ENCODE measurements at regions not wholly inside any gene's neighbourhood (a gene's known extent, or its start where the extent isn't known, plus 50 kb on each side); places are given as distances from the start of the nearest gene placed in this dataset.

DNA sequence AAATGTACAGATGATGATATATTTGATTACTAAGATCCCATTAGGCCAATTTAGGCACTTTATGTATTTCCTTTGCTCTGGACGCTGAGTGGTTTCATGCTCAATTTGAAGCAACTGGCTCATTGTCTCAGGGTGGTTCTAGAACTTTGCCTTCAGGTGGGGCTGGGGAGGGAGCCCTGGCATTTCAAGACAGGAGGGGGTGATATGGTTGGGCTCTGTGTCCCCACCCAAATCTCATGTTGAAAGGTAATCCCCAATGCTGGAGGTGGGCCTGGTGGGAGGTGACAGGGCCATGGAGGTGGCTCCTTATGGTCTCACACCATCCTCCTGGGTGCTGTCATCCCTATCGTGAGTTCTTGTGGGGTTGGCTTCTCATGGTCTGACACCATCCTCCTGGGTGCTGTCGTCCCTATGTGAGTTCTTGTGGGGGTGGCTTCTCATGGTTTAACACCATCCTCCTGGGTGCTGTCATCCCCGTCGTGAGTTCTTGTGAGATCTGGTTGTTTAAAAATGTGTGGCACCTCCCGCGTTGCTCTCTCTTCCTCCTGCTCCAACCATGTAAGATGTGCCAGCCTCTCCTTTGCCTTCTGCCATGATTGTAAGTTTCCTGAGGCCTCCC, 151.5 kb upstream of the KLF6 start:
- Histone ChIP-seq H3K27ac (ENCODE audit: poor library complexity, severe bottlenecking) (no peak overlapping the region), H3K36me3 (ENCODE audit: low read depth) (no peaks in the 10 kb centered on the region), H3K4me3 (ENCODE audit: severe bottlenecking) (no peak overlapping the region), H3K9me3 (ENCODE audit: severe bottlenecking) (no peaks in the 10 kb centered on the region), H3K4me1 (ENCODE audit: insufficient read depth, poor library complexity, severe bottlenecking) (peaks cover 13% of the 10 kb centered on the region), H3K27me3 (ENCODE audit: insufficient read depth, poor library complexity, severe bottlenecking) (no peaks in the 10 kb centered on the region)
- ATAC-seq (ENCODE audit: low read depth) (no peak), DNase-seq (ENCODE audit: low spot score) (no peak)
- TF ChIP-seq, protein P1, sequence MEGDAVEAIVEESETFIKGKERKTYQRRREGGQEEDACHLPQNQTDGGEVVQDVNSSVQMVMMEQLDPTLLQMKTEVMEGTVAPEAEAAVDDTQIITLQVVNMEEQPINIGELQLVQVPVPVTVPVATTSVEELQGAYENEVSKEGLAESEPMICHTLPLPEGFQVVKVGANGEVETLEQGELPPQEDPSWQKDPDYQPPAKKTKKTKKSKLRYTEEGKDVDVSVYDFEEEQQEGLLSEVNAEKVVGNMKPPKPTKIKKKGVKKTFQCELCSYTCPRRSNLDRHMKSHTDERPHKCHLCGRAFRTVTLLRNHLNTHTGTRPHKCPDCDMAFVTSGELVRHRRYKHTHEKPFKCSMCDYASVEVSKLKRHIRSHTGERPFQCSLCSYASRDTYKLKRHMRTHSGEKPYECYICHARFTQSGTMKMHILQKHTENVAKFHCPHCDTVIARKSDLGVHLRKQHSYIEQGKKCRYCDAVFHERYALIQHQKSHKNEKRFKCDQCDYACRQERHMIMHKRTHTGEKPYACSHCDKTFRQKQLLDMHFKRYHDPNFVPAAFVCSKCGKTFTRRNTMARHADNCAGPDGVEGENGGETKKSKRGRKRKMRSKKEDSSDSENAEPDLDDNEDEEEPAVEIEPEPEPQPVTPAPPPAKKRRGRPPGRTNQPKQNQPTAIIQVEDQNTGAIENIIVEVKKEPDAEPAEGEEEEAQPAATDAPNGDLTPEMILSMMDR (IDR thresholded peaks at IDR 0.05; ENCODE audit: poor library complexity, severe bottlenecking) = no peak

DNA sequence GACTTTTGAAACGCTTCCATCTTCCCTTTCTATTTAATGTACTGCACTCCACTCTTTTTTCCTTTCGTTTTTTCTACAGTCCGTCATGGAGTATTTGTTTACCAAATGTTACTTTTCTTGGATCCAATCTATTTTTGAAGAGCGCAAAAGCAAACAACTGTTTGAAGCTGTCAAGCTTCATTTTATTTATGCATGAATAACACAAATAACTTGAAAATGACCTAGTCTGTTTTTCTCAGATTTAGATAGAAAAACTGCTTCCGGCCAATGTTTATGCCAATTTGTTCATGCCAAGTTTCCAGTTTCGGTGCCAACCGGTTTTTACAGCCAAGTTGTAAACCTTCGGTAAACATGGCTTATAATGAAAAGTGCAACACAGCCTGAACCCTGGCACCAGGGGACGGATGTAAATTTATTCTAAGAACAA, 150.9 kb upstream of the KLF6 start:
- TF ChIP-seq, protein P1 (IDR thresholded peaks at IDR 0.05; ENCODE audit: poor library complexity, severe bottlenecking) = no peak
- no peaks in the 10 kb centered on the region for H3K36me3 ChIP-seq (ENCODE audit: low read depth)
- H3K27ac ChIP-seq (ENCODE audit: poor library complexity, severe bottlenecking) = peak overlapping the region; percentile 30
- ATAC-seq (ENCODE audit: low read depth) (no peak), DNase-seq (ENCODE audit: low spot score) (no peak)
- no peak overlapping the region for H3K4me3 ChIP-seq (ENCODE audit: severe bottlenecking)
- no peaks in the 10 kb centered on the region for H3K27me3 ChIP-seq (ENCODE audit: insufficient read depth, poor library complexity, severe bottlenecking)
- H3K9me3 ChIP-seq (ENCODE audit: severe bottlenecking) = no peaks in the 10 kb centered on the region
- H3K4me1 ChIP-seq (ENCODE audit: insufficient read depth, poor library complexity, severe bottlenecking) = peaks cover 13% of the 10 kb centered on the region

- TF ChIP-seq, protein P1 (IDR thresholded peaks at IDR 0.05; ENCODE audit: poor library complexity, severe bottlenecking) = no peak
- peaks cover 13% of the 10 kb centered on the region for H3K4me1 ChIP-seq (ENCODE audit: insufficient read depth, poor library complexity, severe bottlenecking)
- ATAC-seq (ENCODE audit: low read depth) (peak; percentile 73), DNase-seq (ENCODE audit: low spot score) (no peak)
- H3K9me3 ChIP-seq (ENCODE audit: severe bottlenecking) = no peaks in the 10 kb centered on the region
- no peaks in the 10 kb centered on the region for H3K27me3 ChIP-seq (ENCODE audit: insufficient read depth, poor library complexity, severe bottlenecking)
- no peaks in the 10 kb centered on the region for H3K36me3 ChIP-seq (ENCODE audit: low read depth)
- no peak overlapping the region for H3K4me3 ChIP-seq (ENCODE audit: severe bottlenecking)
- peak overlapping the region; percentile 30 for H3K27ac ChIP-seq (ENCODE audit: poor library complexity, severe bottlenecking)
Observed at GRCh38 chr10:3935141-3935540, 150.1 kb upstream of the KLF6 start.

- no peak for ATAC-seq (ENCODE audit: low read depth)
- peaks cover 13% of the 10 kb centered on the region for H3K4me1 ChIP-seq (ENCODE audit: insufficient read depth, poor library complexity, severe bottlenecking)
- no peaks in the 10 kb centered on the region for H3K9me3 ChIP-seq (ENCODE audit: severe bottlenecking)
- no peaks in the 10 kb centered on the region for H3K36me3 ChIP-seq (ENCODE audit: low read depth)
- TF ChIP-seq, protein P1 (IDR thresholded peaks at IDR 0.05; ENCODE audit: poor library complexity, severe bottlenecking) = no peak
- H3K27me3 ChIP-seq (ENCODE audit: insufficient read depth, poor library complexity, severe bottlenecking) = no peaks in the 10 kb centered on the region
- no peak overlapping the region for H3K27ac ChIP-seq (ENCODE audit: poor library complexity, severe bottlenecking)
- no peak overlapping the region for H3K4me3 ChIP-seq (ENCODE audit: severe bottlenecking)
- no peak for DNase-seq (ENCODE audit: low spot score)
Observed at GRCh38 chr10:3933733-3934132, 148.7 kb upstream of the KLF6 start.

GRCh38 chr10:3932597-3933375, 147.8 kb upstream of the KLF6 start:
- H3K27me3 ChIP-seq (ENCODE audit: insufficient read depth, poor library complexity, severe bottlenecking) = no peaks in the 10 kb centered on the region
- no peak overlapping the region for H3K4me3 ChIP-seq (ENCODE audit: severe bottlenecking)
- no peak for ATAC-seq (ENCODE audit: low read depth)
- TF ChIP-seq, protein P1 (IDR thresholded peaks at IDR 0.05; ENCODE audit: poor library complexity, severe bottlenecking) = no peak
- H3K9me3 ChIP-seq (ENCODE audit: severe bottlenecking) = no peaks in the 10 kb centered on the region
- peaks cover 13% of the 10 kb centered on the region for H3K4me1 ChIP-seq (ENCODE audit: insufficient read depth, poor library complexity, severe bottlenecking)
- DNase-seq (ENCODE audit: low spot score) = no peak
- H3K27ac ChIP-seq (ENCODE audit: poor library complexity, severe bottlenecking) = no peak overlapping the region
- H3K36me3 ChIP-seq (ENCODE audit: low read depth) = no peaks in the 10 kb centered on the region

Data from RWPE2 (cell line).